ENCODE measurements at regions not wholly inside any gene's neighbourhood (a gene's known extent, or its start where the extent isn't known, plus 50 kb on each side); places are given as distances from the start of the nearest gene placed in this dataset.
"Not testable (repeated sequence)": the region's sequence is repeated elsewhere in the genome, so short reads cannot be mapped to it uniquely, and the experiment has no call there.

- no peak for DNase-seq (ENCODE audit: low spot score)
- FAIRE-seq: no peak
Measured at GRCh38 chrX:120753413-120754251, 122.0 kb downstream of the CT47B1 start.

DNA sequence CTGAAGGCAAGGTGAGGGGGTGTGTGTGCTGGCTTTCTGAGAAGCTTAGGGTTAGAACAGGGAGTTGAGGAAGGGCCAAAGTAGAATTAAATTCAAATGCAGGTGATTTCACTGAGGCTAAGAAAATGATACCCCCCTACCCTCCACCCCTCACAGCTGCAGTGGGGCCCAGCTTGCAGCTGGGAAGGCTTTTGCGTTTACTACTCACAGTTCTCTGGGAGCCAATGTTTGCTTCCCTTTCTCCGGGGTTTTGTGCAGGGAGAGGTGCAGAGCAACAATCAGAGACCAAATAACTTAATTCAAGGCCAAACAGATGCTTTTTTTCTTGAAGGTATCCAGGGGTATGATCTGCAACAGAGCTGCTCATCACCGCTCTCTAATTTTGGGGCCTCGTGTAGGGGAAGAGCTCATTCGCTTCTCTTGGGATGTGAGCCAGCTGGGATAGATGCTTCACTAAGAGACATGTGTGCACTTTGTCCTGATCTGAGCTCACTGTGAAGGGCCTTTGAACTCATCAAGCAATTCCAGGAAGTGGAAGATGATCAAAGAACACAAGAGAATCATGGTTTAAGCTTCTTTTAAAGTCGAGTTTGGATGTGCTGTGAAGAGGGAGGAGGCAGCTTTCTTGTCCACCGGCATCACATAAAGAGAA lies 122.7 kb upstream of the C1GALT1C1 start:
- DNase-seq (ENCODE audit: low spot score): no peak

GRCh38 chrX:120751683-120752082 lies 121.8 kb upstream of the C1GALT1C1 start:
- FAIRE-seq (no peak), DNase-seq (ENCODE audit: low spot score) (no peak)

More for the DNA sequence above, 122.7 kb upstream of the C1GALT1C1 start:
- FAIRE-seq: no peak

DNA sequence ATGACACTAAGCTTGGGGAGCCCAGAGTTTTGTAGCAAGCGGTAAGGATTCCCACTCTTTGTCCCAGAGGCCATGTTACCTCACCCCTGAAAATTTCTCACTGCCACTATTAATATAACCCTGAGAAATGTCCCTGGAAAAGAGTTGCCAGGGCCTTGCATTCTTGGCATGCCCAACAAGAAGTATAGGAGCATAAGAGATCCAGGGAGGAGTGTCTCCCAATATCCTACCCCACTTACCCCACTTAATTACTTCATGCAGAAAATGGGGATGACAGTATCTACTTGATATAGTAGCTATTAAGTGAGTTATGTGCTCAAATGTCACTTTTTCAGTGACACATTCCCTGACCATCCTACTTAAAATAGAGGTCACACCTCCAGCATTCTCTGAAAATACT lies 120.5 kb upstream of the C1GALT1C1 start:
- FAIRE-seq (no peak), DNase-seq (ENCODE audit: low spot score) (no peak)

- DNase-seq (ENCODE audit: low spot score) (no peak), FAIRE-seq (no peak)
Measured at GRCh38 chrX:120749141-120749846, 119.4 kb upstream of the C1GALT1C1 start.

DNA sequence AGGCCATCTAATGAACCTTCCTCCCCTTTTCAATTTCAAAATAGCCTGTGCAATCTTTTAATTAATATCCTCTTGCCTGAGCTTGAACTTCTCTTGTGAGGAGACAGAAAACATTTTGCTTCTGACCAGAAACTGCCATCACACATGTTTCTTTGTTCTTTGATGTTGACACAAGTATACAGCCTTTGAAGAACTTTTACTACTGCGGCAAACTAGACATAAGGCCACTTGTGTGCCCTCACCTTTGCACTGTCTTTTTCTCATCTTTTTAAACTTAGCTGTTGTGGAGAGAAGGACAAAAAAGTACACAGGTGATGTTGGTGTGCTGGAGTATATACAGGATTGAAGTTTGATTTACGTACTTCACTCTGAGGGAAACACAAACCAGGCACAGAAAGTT lies 116.3 kb upstream of the C1GALT1C1 start:
- FAIRE-seq (no peak), DNase-seq (ENCODE audit: low spot score) (no peak)

DNA sequence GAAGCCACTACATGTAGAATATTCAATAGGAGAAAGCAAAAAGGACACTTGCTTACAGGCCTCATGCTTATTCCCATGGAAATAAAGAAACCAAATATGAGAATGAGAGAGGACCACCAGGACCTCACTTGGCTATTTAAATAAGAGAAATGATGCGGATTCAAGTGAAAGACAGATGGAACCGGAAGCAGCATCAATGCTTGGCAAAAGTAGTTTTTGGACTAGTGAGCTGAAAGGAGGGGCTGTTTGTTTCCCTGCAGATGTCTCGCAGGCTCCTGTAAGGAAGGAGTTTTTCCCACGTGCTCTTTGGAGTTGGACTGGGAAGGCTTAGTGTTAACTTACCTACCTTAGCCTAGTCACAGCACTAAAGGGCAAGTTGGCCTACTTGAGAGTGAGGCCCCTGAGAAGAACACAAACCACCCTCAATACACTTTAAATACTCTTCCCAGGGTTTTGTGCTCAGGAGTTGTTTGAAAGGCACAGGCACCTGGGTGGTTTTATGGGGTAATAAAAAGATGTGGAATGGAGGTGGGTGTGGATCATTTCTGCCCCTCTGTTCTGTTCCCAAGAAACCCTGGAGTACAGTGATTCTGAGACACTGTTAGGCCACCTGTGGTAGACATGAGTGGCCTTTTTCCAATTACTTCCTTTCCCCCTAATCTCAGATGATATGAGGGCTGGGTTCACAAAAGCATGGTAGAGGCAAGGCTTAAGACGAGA lies 113.3 kb upstream of the C1GALT1C1 start:
- FAIRE-seq: no peak
- no peak for DNase-seq (ENCODE audit: low spot score)

DNA sequence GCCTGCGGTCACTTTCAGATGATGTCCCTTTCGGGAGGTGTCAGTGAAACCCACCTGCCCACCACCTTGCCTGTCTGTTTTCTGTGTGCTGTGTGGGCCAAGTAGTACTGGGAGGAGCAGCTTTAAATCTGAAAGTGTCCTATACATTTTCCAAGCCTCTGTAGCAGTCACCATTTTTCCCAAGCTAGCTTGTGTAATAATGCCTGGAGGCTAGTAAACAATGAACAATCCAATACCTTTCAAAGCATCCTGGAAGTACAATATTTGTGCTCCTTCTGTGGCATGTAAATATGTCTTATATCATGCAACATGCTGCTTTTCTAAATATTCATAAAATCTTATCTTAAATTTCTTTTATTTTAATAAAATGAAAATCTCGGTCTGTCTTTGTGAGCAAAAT lies 111.6 kb upstream of the C1GALT1C1 start:
- no peak for FAIRE-seq
- no peak for DNase-seq (ENCODE audit: low spot score)

DNA sequence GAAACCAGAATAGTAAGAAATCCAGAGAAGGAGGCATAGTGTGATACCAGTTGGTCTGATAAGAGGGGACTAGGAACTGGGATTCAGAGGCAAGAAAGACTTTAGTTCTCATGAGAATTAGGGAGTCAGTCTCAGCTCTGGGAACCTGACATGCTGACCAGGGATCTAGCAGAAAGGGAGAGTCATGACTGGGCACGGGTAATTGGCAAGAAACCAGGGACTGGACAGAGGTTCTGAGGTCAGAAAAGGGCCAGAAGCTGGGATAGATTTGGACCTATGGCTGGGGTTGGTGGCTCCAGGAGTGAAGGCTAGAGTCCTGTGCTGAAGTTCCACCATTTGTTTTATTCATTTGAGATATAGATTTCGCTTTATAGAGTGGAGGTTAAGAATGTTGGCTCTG lies 110.2 kb upstream of the C1GALT1C1 start:
- FAIRE-seq: no peak
- DNase-seq (ENCODE audit: low spot score): no peak

DNA sequence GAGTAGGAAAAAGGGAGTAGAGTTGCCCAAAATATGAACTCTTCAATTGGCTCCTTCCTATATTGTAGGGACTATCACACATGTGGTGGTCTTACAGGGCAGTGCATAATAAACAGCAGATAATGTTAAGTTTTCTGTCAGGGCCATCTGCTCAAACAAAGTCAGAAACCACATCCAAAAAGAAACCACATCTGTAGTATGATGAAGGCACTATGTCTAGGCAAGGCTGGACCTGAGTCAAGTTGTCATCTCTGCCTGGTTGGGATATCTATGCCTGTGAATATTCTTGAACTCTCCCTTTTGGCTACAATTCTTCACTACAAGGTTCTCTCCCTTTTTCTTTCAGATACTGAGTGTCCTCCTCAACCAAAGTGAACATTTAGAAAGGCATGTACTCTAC lies 109.4 kb upstream of the C1GALT1C1 start:
- FAIRE-seq: no peak

DNA sequence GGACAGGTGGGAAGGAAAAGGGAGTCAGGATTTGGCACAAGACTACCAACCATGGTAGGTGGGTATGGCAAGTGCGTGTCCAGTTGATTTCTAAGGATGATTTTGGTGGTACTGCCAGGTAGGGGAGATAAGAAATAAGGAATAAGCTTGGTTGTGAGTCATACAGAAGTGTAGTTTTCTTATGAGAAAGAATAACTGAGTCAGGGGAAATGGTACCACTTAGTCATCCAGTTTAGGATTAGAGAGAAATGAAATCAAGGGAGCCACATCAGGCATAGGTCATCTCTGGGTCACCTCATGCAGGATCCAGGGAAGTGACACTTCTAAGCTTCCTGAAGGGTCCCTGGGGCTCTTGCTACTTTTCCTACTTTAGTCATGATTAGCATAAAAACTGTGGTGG lies 107.1 kb upstream of the C1GALT1C1 start:
- DNase-seq (ENCODE audit: low spot score) (peak; percentile 1), FAIRE-seq (no peak)

More for the DNA sequence above, 109.4 kb upstream of the C1GALT1C1 start:
- no peak for DNase-seq (ENCODE audit: low spot score)

- DNase-seq (ENCODE audit: low spot score) (no peak), FAIRE-seq (no peak)
Measured at GRCh38 chrX:120735966-120736365, 106.1 kb upstream of the C1GALT1C1 start.

- FAIRE-seq (no peak), DNase-seq (ENCODE audit: low spot score) (no peak)
Measured at GRCh38 chrX:120732879-120733278, 103.0 kb upstream of the C1GALT1C1 start.

DNA sequence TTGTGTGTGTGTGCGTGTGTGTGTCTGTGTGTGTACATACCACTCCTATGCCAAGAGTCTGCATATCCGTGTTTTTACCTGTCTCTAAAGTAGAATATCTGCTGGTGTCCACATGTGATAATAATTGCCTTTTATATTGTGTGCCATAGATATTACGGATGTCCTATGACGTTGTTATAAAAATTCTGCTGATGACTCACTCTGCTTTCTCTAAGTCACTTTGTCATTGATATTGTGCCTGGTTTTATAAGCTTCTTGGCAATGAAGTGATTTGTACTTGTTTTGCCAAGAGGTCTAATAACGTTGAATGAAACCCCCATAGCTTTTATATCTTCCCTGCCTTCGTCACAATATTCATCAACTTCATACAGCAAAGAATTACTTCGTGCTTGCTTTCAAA lies 102.6 kb upstream of the C1GALT1C1 start:
- no peak for FAIRE-seq
- DNase-seq (ENCODE audit: low spot score): no peak

DNA sequence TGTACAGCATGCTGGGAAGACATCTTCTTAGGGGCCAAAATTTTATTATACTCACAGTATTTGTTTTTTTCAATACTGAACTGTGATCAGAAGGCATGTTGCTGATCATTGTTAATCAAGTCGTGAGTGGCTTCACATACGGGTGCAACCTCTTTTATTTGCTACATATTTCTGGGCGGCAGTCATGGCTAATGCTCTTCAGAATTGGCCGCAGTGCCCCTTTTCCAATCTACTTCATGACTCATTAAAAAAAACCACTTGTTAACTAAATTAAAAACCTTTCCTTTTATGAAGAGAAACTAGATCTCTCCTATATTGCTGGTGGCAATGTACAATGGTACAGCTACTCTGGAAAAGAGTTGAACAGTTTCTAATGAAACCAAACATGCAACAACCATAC lies 101.5 kb upstream of the C1GALT1C1 start:
- DNase-seq (ENCODE audit: low spot score) (no peak), FAIRE-seq (no peak)

DNA sequence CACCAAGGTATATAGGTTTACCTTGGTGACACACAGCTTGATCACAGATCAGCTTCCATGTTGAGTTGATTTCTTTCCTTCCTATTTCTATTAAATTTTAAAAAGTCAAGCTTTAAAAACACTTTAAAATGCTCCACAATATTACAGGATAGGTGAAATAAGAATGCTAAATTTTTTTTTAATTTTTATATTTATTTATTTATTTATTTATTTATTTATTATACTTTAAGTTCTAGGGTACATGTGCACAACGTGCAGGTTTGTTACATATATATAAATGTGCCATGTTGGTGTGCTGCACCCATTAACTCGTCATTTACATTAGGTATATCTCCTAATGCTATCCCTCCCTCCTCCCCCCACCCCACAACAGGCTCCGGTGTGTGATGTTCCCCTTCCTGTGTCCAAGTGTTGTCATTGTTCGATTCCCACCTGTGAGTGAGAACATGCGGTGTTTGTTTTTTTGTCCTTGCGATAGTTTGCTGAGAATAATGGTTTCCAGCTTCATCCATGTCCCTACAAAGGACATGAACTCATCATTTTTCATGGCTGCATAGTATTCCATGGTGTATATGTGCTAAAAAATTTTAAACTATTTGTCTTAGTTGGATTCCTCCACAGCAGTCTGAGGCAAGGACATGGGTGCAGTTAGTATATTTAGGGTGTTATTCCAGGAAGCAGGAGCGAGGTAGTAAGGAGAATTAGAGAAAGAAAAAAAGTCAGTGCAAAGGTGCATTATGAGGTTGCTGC lies 99.8 kb upstream of the C1GALT1C1 start:
- not testable (repeated sequence) for FAIRE-seq; DNase-seq (ENCODE audit: low spot score)

- FAIRE-seq (no peak), DNase-seq (ENCODE audit: low spot score) (no peak)
Measured at GRCh38 chrX:120727911-120728310, 98.1 kb upstream of the C1GALT1C1 start.

DNA sequence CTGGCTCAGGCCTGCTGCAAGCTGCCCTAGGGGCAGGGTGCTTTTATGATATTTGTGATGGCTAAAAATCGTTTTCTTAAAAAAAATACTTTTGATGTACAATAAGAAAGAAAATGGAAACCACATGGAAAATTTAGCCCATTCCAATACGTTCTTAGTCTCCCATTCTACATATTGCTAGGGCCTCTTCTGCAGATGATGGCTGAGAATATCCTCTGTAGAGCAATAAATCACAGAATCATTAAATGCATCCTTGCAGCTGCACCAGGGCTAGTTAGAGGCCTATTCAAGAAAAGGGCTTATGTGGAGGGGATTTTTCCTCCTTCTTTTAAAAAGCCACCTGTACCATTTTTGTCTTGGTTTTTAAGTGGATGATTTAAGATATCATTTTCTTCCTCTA lies 97.6 kb upstream of the C1GALT1C1 start:
- no peak for DNase-seq (ENCODE audit: low spot score)
- no peak for FAIRE-seq

DNA sequence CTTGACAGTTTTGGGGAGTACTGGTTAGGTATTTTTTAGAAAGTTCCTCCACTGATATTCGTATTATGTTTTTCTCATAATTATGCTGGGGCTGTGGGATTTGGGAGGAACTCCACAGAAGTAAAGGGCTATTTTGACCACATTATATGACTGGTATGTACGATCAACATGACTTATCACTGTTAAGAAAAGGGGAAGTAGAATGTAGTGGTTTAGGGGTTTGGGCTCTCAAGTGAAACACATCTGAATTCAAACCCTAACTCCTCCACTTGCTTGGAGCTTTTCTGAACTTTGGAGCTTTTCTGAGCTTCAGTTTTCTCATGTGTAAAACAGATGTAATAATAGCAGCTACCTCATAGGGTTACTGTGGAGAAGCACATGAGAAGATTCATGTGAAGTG lies 96.4 kb upstream of the C1GALT1C1 start:
- no peak for FAIRE-seq
- DNase-seq (ENCODE audit: low spot score): no peak

GRCh38 chrX:120725874-120726273 lies 96.0 kb upstream of the C1GALT1C1 start:
- DNase-seq (ENCODE audit: low spot score) (no peak), FAIRE-seq (no peak)

GRCh38 chrX:120719622-120720021 lies 89.8 kb upstream of the C1GALT1C1 start:
- FAIRE-seq (no peak), DNase-seq (ENCODE audit: low spot score) (no peak)
